Type B pancreatic cell (in vitro differentiated cells): ENCODE measurements at regions not wholly inside any gene's neighbourhood (a gene's known extent, or its start where the extent isn't known, plus 50 kb on each side); places are given as distances from the start of the nearest gene placed in this dataset.

ENCODE experiments used
- DNase-seq: peaks from one replicate; pipeline ENCODE4 v3.0.0; 2021; ENCODE audit warnings: mixed read lengths; ENCODE audit not compliant: unreplicated experiment; ENCODE audit errors: extremely low spot score
- H3K27ac Mint-ChIP-seq: 2 replicates; pipeline ENCODE4 v1.8.0; 2021; ENCODE audit warnings: mild to moderate bottlenecking, mixed read lengths
- H3K27me3 Mint-ChIP-seq: 2 replicates; pipeline ENCODE4 v1.8.0; 2021; ENCODE audit warnings: mixed read lengths
- H3K36me3 Mint-ChIP-seq: 2 replicates; pipeline ENCODE4 v1.8.0; 2021; ENCODE audit warnings: mixed read lengths
- H3K4me1 Mint-ChIP-seq: one replicate; pipeline ENCODE4 v1.8.0; 2021; ENCODE audit warnings: mixed read lengths; ENCODE audit not compliant: unreplicated experiment
- H3K4me3 Mint-ChIP-seq: 2 replicates; pipeline ENCODE4 v1.8.0; 2021; ENCODE audit warnings: mild to moderate bottlenecking, mixed read lengths
- H3K9me3 Mint-ChIP-seq: 2 replicates; pipeline ENCODE4 v1.8.0; 2021; ENCODE audit warnings: mixed read lengths
- CTCF ChIP-seq: fragments of 200-600 bp; sonication (generic); conservative IDR thresholded peaks from 2 replicates; pipeline ENCODE4 v1.5.0; 2021; ENCODE audit warnings: antibody characterized with exemption, mild to moderate bottlenecking

- Mint-ChIP-seq H3K36me3 (no peaks in the 10 kb centered on the region), H3K27ac (no peak overlapping the region), H3K4me1 (peaks cover 28% of the 10 kb centered on the region), H3K9me3 (no peaks in the 10 kb centered on the region), H3K4me3 (no peak overlapping the region), H3K27me3 (no peaks in the 10 kb centered on the region)
- no peak for TF ChIP-seq CTCF
- DNase-seq: no peak
Observed at GRCh38 chr6:43879722-43880121, 109.7 kb downstream of the VEGFA start.

- H3K4me3 Mint-ChIP-seq: no peak overlapping the region
- peaks cover 34% of the 10 kb centered on the region for H3K4me1 Mint-ChIP-seq
- TF ChIP-seq CTCF: no peak
- no peaks in the 10 kb centered on the region for H3K27me3 Mint-ChIP-seq
- no peaks in the 10 kb centered on the region for H3K36me3 Mint-ChIP-seq
- no peak for DNase-seq
- no peak overlapping the region for H3K27ac Mint-ChIP-seq
- no peaks in the 10 kb centered on the region for H3K9me3 Mint-ChIP-seq
Observed at GRCh38 chr6:43878823-43879495, 108.9 kb downstream of the VEGFA start.

GRCh38 chr6:43878127-43878634, 108.2 kb downstream of the VEGFA start:
- Mint-ChIP-seq H3K9me3 (no peaks in the 10 kb centered on the region), H3K36me3 (no peaks in the 10 kb centered on the region), H3K27me3 (no peaks in the 10 kb centered on the region), H3K4me3 (no peak overlapping the region), H3K27ac (peak overlapping the region; percentile 10), H3K4me1 (peaks cover 42% of the 10 kb centered on the region)
- no peak for DNase-seq
- TF ChIP-seq CTCF: no peak

DNA sequence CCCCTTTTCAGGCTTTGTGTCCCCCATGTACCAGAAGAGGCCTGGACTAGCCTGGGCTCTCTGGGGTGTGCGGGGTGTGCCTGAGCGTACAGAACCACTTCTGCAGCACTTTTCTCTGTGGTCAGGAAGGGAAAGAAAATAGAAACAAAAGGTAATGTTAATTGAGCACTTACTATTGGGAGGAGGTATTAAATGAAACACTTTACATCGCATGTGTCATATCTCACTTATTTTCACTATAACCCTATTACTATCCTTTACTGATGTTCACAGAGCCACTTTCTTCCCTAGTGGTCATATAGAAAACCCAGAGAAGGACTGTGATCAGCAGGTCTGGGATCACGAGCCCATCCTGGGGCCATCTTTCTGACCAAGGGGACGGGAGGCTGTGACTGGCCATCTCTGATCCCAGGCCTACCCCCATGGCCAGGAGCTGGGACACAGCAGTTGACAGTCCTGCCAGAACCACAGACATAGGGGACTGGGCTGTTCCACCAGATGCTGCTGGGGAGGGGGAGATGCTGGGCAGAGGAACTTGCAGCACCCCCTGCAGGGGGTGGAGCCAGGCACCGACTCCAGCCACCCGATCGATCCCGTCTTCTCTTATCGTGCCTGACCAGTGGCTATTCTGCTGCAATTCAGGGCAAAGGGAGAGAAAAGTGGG, 107.6 kb downstream of the VEGFA start:
- Mint-ChIP-seq H3K36me3 (no peaks in the 10 kb centered on the region), H3K27ac (no peak overlapping the region), H3K27me3 (no peaks in the 10 kb centered on the region), H3K4me3 (no peak overlapping the region), H3K9me3 (no peaks in the 10 kb centered on the region), H3K4me1 (peaks cover 48% of the 10 kb centered on the region)
- DNase-seq: no peak
- TF ChIP-seq CTCF: peak; percentile 15

- Mint-ChIP-seq H3K4me3 (no peak overlapping the region), H3K9me3 (no peaks in the 10 kb centered on the region), H3K27ac (no peak overlapping the region), H3K4me1 (peaks cover 47% of the 10 kb centered on the region), H3K27me3 (no peaks in the 10 kb centered on the region), H3K36me3 (no peaks in the 10 kb centered on the region)
- DNase-seq: no peak
- no peak for TF ChIP-seq CTCF
Observed at GRCh38 chr6:43877036-43877435, 107.0 kb downstream of the VEGFA start.
